HG03442 (cell line): ENCODE measurements at regions not wholly inside any gene's neighbourhood (a gene's known extent, or its start where the extent isn't known, plus 50 kb on each side); places are given as distances from the start of the nearest gene placed in this dataset.

Experiments
- ATAC-seq: cut with Tn5 transposase; IDR thresholded peaks from one replicate; pipeline ENCODE4 v1.9.1; 2021; ENCODE audit warnings: mild to moderate bottlenecking, moderate library complexity; ENCODE audit not compliant: unreplicated experiment

DNA sequence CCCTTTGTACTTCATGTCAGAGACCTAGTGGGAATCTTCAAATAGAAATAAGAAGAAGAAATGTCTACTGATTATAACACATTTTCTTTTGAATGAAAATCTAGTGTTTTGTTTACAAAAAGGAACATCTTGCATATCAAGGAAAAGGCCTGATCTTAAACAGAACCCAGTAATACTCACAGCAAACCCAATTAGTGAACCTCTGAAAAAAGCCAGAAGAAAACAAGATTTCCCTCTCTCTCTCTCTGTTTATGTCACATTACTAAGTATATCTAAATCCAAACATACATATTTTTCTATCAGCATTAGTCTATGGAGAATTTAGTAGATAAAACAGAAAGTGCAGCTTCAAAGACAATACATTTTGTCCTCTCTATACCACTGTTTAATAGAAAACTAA lies 457.9 kb downstream of the NR2F1-AS1 start:
- no peak for ATAC-seq

DNA sequence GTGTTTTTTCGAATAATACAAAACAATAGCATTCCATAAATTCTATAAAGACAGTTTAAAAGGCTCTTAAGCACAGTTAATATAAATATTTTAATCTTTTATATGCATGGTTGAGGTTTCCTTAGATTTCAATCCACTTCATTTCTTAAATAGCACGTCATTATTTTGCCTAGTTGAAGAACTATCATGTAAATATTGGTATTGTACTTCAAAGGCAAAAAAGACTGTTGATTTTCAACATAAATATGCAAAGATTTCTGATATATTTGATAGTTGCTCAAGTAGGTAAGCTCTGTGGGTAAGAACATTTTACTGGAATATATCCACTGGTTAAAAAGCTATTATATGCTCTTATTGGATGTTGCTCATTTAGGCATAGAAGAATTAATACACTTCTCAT lies 458.6 kb downstream of the NR2F1-AS1 start:
- ATAC-seq: no peak

DNA sequence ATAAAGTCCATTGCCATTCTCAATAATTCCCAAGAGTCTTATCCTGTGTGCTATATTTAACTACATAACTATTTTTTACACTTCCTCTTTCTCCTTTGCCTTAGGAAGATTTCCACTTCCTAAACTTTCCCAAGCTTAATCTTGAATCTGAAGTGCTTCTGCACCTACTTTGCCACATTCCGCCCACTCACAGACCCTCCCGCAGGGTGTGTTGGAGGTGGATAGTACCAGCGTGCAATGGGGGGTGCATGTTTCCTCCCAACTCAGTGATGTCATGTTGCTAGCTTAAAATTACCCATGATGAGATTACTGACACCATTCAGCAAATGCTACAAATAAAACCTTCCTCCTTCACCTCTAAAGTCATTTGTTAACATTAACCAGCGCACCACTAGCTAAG lies 460.2 kb downstream of the NR2F1-AS1 start:
- ATAC-seq: no peak

DNA sequence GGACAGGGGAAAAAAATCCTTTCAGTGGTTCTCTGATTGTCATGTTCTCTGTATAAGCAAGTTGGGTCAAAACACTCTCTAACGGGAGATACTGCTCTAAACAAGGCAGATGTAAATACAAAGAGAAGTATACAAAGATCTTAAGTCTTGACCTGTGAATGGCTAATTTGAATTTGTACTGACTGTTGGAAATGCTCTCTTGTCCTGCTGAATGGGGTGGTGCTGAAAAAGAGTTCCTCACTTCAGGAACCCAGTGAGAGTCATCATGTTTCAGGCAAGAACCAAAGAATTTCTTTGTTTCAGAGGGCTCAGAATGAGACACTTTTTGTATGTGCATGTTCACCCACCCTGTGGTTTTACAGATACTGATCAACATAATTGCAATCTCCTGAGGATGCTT lies 461.0 kb downstream of the NR2F1-AS1 start:
- ATAC-seq: no peak

DNA sequence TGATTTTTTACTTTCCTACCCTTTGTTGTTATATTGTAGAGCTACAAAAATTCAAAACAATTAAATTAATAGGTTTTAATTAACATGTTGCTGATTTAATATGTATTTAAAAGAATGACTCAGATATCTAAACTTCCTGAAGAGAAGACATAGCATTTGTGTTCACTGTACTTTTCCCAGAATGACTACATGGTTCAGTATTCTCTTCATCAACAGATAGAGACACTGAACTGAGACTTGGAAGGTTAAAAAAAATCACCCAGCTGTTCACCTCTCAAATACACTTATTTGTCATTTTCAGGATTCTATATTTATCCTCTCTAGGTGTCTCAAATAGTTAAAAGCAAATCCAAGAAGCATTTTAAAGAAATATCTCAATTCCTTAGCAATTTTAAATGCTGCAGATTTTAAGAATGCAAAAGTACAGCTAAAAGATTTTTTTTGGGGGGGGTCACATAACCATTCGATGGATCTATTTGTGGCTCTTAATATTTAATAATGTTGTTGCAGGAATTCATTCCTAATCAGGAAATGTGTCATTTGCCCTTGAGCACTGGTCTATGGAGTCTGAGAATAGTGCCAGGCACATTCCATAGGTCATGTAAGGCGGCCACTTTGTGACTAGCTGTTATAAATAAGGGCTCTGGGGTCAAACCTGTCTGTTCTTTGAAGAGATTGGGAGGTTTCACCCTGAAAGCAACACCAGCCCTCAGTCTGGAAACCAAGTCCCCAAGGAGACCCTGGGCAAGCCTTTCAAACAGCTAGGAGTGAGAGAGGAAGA lies 463.1 kb downstream of the NR2F1-AS1 start:
- ATAC-seq: no peak

DNA sequence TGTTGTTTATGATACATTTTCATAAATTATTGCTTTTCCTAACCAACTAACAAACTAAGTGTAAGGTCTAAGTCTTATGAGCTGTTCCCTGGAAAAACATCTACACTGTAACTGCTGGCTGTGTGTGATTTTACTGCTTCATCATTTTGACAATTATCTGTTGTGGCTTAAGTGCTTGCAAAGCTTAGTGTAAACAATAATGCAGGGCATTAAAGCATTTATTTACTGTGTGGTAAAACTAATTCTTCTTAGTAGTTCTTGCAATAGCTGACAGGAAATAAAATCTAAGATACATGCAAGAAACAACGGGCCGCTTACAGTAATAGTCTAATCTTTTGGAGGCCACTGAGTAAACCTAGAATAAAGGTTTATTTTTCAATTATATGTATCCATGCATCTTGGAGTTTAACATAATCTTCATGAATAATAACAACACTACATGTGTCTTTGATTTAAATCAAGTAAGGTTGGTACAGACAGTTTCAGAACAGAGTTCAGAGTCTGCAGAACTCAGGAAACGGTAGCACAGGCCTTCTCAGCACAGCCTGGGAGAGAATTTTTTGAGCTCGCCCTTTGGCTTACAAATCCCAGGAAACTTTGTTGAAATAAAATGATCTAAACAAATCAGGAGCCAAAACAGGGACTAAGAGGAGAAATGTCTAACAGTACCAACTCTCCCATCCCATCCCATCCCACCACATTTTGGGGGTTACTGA lies 473.1 kb downstream of the NR2F1-AS1 start:
- ATAC-seq: no peak

DNA sequence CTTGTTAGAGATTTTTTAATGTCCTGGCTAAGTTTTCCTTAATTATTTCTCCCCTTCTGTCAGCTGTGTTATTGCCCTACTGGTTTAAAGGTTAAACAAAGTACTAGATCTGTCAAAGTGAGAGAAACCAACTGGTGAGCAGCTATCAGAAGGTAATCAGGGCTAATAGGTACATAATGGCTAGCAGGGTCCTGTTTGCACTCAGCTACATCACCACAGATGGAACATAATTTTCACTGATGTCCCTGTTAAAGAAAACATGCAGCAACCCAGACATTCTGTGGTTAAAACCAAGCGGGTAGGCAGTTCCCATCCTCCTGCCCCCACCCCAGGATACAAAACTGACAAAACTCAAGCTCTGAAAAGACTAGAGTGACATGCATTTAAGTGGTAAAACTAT lies 473.9 kb downstream of the NR2F1-AS1 start:
- no peak for ATAC-seq

- no peak for ATAC-seq
Measured at GRCh38 chr5:93101661-93102060, 479.4 kb downstream of the NR2F1-AS1 start.

- ATAC-seq: no peak
Measured at GRCh38 chr5:93100976-93101375, 480.0 kb downstream of the NR2F1-AS1 start.

GRCh38 chr5:93100428-93100827 lies 480.6 kb downstream of the NR2F1-AS1 start:
- ATAC-seq: no peak

- no peak for ATAC-seq
Measured at GRCh38 chr5:93099902-93100347, 481.1 kb downstream of the NR2F1-AS1 start.

DNA sequence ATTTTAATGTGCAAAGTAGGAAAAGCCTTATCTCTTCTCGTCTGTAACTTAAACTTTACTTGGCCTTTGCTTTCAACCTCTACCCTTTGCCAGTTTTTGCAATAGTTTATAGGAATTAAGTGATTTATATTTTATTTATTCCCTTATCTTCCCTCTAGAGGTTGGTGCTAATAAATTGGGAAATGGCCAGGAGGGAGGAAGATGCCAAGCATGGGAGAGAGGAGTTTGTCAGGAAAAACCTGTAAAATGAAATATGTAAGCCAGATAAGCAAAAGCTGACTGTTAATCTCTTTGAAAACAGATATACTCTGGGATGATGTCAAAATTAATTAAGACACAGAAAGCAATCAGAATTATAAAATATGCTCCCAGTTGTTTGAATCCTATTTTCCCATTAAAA lies 484.5 kb downstream of the NR2F1-AS1 start:
- ATAC-seq: no peak

GRCh38 chr5:93092349-93093105 lies 488.5 kb downstream of the NR2F1-AS1 start:
- no peak for ATAC-seq

GRCh38 chr5:93090698-93091097 lies 490.3 kb downstream of the NR2F1-AS1 start:
- ATAC-seq: no peak

GRCh38 chr5:93088592-93089389 lies 492.2 kb downstream of the NR2F1-AS1 start:
- no peak for ATAC-seq

DNA sequence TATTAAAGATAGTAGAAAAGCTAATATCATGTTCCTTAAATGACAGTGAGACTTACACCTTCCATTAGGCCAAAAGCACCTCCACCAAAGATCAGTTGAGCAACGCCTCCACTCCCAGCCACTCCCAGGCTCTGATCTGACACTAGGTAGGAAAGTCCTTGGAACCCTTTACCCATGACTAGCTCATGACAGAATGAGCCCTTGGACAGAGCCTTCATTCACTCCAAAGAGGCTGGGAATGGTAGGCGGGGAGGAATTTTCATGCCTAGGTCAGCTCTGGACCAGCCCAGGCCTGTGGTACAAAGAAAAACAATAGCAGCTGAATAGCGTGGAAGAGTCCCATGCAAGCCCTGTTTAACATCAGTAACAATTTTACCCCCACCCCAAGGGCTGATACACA lies 493.7 kb downstream of the NR2F1-AS1 start:
- ATAC-seq: no peak

DNA sequence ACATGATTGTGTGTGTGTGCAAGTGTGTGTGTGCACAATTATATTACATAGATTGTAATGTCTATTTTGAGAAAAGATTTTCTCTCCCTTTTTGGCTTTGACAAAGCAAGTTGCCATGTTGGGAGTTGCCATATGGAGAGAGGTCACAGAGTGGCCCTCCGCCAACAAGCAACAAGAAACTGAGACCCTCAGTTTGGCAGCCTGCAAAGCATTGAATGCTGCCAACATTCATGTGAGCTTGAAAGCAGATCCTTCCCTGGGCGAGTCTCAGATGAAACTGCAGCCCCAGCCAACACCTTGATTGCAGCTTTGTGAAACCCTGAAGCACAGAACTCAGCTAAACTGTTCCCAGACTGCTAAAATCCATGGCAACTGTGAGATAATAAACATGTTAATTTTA lies 498.0 kb downstream of the NR2F1-AS1 start:
- ATAC-seq: no peak

DNA sequence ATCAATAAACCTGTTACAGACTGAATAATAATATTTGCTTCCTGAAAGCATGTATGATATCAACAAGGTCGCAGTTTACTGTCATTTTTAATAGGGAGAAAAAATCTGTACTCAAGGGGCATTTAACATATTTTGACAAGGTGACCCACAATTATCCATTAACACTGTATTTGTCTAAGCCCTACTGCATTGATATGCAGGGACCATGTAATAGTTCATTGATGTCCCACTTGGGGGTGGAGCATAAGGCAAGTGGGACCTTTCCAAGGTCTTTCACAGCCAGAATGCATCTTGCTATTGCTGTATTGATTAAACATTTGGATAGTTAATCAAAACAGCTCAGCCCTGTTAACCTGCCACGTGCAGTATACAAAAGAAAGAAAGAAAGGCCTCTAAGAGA lies 502.0 kb downstream of the NR2F1-AS1 start:
- no peak for ATAC-seq

- peak; percentile 60 for ATAC-seq
Measured at GRCh38 chr5:93078082-93079038, 502.7 kb downstream of the NR2F1-AS1 start.

DNA sequence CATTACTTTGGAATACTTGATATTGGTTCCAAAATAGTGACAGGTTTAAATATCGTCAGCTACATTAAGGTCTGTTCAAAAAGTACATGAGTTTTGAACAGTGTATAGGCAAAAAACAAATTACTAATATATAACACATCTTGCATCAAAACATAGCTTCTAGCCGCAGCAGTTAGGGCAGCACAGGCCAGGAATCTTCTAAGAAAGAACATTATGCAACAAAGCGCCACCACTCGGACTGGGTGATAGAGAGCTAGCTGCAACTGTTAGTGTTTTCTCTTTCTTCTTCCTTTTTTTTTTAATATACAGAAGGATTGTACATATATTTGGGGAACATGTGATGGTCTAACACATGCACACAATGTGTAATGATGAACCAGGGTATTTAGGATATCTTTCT lies 504.5 kb downstream of the NR2F1-AS1 start:
- no peak for ATAC-seq
